ENCODE measurements at regions not wholly inside any gene's neighbourhood (a gene's known extent, or its start where the extent isn't known, plus 50 kb on each side); places are given as distances from the start of the nearest gene placed in this dataset.
"Not testable (repeated sequence)": the region's sequence is repeated elsewhere in the genome, so short reads cannot be mapped to it uniquely, and the experiment has no call there.

DNA sequence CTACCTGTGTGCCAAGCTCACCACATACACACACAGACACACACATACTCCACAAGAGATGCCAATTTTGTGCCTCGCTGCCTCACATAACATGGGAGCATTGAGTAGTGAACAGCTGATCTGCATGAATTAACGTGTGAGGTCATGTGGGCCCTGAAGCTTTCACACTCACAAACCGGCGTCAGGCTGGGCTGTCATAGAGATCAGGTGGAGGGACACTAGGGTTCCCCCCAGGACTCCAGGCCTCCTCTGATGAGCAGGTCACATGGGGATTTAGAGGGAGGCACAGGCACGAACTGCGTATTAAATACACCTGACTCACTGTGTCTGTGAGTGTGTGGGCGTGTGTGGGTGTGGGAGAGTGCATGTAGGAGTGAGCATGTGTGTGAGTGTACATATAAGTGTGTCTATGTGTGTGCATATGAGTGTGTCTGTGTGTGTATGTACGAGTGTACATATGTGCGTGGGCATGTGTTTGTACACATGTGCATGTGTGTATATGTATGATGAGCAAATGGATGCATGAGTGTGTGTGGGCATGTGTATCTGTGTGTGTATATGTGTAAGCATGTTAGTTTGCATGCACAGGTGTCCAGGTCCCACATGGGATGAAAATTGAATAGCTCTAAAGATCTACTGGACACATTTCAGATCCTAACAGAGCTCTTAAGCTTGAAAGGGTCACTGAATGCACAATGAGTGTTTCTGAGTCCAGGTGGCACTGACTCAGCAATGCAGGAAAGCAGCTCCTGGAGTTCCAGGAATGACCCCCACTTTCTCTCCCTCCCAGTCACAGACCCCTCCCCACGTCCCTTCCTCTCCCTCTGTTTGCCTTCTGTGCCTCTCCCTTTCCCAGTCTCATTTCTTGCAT lies 336.6 kb downstream of the PREX1 start:
- no peak for DNase-seq (ENCODE audit: low spot score)

DNA sequence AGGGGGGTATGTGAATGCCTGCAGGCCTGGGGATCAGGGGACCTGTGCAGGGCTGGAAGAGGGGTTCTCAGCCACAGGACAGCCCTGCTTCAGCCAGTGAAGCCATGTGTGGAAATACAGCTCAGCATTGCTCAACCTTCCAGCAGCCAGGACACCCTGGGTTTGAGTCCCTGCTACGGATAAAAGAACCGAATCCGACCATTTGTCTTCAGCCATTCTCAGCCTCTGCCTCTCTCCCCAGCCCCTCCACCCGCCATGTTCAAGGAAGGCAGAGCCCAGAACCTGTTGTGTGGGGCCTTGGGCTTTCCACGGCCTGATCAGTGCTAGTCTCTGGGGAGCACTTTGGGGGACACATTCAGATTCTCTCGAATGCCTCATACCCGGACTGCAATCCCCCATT lies 337.5 kb downstream of the PREX1 start:
- DNase-seq (ENCODE audit: low spot score) = not testable (repeated sequence)

DNA sequence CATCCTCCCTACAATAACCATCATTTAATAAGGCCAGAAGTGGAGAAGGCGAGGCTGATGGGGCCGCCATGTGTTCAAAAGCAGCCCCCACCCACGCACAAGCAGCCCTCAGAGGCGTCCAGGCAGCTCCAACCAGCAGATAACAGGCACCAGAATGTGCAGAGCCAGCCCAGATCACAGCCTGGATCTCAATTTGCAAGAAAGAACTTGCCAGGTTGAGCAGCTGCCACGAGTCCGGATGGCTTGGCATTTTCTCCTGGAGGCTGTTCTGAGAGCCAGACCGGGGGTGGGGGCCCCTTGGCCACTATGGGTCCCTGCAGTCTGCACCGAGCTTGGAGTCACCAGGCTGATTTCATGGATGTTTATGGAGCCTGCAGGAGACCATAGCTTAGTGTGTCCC lies 338.1 kb downstream of the PREX1 start:
- peak; percentile 44 for DNase-seq (ENCODE audit: low spot score)

DNA sequence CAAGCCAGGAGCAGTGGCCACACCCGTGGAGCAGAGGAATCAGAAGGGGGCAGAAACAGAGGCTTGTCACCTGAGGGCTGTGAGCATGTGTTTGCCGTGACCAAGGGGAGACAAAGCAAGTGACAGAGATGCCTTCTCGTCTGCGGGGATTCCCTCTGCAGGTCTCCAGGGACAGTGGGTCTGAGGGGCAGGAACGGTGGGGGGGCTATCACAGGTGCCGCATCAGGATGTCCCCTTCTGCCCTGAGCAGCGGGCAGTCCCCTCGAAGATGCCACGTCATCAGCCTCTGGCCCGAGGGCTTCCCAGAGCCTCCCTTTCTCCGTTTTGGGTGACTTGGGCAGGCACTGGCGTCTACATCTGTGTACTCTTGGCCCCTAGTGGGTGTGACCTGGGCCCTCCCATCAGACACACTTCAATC lies 338.7 kb downstream of the PREX1 start:
- no peak for DNase-seq (ENCODE audit: low spot score)

DNA sequence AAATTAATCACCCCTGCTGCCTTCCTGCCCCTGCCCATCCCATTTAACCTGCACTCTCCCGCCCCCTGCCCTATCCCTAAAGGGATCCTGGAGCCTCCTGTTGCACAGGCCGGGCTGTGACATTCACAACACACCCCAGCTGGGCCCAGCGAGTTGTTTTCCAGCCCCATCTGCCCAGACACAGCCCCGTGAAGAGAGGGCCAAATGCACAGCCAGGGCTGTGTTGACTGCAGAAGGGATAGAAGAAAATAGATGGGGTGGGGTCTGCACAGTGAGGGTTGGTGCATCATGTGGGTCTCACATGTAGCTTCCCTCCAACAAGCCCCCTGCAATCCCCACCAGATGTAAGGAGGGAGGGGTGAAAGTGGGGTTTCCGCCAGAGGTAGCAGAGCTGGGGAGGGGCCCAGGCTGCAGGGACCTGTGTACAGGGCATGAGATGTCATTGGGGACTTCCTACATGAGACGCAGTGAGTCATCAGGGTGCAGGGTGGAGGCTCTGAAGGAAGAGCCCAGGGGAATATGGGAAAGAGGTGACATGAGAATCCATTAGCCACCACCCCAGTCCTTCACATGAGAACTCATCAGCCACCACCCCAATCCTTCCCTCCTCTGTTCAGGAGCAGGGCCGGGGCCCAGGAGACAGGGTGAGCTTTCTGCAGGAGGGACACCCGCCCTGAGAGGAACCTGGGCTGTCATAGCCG lies 339.3 kb downstream of the PREX1 start:
- DNase-seq (ENCODE audit: low spot score) = not testable (repeated sequence)

DNA sequence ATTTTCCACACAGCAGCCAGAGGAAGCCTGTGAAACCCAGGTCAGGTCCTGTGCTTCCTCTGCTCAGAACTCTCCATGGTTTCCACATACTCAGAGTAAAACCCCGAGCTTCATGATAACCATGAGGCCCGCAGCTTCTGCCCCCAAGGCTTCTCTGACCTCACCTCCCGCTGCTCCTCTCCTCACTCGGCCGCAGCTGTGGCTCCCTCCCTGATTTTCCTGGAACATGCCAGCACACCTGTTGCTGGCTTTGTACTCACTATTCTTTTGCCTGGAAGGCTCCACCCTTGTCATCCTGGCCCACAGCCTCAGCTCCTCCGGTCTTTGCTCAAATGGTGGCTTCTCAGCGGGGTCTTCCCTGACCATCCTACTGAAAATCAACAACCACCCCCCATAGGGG lies 341.7 kb downstream of the PREX1 start:
- DNase-seq (ENCODE audit: low spot score) = no peak

DNA sequence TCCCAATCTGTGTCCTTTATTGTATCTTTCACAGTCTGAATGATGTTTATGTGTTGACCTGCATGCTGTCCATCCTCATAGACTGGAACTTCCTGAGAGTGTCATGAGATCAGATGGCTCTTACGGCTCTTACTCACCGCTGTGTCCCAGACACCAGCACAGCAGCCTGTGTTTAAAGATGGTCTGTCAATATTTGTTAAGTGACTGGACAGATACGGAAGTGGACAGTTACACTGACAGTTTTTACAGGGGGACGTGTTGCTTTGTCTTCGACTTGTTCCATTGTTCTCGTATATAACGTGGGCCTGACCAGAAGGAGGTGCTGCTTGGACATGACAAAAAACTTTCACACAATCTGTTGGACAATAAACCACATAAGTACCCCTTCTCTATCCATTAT lies 342.6 kb downstream of the PREX1 start:
- not testable (repeated sequence) for DNase-seq (ENCODE audit: low spot score)

DNA sequence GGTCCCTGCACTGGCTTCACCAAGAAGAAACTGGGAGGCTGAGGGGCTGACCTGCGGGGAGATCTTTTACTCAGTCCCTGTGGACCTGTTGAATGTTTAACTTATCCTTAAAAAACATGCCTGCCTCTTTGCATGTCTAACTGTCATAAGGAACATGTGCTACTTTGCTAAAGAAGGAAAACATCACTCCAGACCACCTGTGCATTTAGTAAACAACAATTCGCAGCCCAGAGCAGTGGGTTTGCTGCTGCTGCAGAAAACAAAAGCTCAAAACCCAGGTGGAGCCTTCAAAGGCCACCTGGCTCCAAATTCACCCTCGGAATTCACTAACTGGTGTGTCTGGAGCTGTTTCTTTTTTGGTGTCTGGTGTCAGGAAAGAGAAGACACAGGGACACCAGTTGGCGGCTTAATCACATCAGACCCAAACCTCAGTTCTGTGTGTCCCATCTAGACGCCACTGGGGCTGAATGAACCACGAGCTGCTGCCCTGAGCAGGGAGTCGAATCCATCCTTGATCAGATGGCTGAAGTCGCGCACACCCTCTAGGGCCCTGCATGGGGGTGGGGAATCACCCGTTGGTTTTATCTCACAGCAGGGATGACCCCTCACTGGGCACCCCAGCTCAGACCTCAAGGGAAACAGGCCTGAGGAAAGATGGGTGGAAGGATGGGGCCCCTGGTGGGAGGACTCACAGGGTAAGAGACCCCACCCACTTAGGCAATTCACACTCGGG lies 344.3 kb downstream of the PREX1 start:
- DNase-seq (ENCODE audit: low spot score) = no peak

DNA sequence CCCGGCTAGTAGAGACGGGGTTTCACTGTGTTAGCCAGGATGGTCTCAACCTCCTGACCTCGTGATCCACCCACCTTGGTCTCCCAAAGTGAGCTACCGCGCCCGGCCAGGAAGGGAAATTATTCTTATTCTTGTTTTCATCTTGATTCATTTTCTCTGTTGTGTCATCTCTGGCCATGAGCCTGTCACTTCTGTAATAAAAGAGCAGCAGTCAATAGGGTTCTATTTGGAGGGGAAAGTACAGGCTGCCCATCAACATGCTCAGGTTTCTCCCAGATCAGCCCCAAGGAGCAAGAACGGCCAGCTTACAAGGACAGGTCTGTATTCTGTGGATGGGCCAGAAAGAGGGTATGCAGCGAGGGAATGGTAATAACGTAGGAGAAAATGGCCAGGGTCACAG lies 345.0 kb downstream of the PREX1 start:
- no peak for DNase-seq (ENCODE audit: low spot score)

DNA sequence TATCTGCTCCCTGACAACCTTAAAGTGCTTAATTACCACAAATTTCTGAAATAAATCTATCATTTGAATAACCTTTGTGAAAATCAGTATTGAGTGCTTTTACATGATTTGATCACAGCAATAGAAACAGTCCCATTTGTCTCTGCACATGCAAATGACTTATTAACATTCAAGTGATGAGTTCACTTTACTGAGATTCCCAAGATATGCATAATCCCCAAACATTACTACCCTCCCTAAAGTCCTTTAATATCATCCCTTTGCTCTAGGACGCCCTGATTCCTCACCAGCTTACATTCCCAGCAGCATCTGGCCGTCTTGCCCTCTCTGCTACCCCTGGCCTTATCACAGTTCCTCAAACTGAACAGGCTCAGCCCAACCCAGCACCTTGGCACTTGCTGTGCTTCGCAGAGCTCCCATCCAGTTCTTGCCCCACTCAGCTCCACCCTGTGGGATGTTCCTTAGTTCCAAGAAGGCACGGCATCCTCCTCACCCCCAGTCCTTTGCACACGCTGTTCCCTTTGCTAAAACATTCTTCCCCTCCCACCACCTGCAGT lies 347.5 kb downstream of the PREX1 start:
- DNase-seq (ENCODE audit: low spot score) = no peak

DNA sequence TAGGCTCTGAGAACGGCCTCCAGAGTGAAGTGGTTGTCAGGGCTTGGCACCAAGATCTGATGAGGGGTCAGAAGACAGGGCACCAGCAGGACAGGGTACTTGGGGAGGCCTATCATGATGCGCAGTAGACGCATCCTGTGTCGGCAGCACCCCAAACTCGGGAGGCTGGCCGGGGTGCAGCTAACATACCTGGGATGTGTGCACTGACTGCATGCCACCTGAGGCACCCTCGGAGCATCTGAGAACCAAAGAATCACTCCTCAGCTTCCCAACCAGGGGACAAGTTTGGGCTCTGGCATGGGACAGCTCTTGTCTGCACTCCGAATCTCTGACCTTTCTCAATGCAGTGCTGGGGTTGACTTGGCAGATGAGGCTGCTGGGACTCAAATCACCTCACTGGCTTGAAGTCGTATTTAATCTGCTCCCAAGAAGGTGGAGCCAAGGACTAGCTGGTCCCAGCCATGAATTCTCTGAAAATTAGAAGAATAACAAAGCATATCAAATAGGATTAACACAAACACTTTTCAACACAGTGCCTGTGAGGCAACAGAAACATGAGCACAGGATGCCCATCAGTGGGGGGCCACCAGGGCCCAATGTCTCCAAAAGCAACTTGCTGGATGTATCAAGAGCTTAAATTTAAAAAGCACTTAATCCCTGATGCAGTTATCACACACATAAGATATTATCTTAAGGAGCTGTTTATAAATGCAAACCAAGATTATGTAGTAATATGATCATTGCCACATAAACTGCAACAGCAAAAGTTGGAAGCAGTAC lies 348.8 kb downstream of the PREX1 start:
- DNase-seq (ENCODE audit: low spot score) = no peak

DNA sequence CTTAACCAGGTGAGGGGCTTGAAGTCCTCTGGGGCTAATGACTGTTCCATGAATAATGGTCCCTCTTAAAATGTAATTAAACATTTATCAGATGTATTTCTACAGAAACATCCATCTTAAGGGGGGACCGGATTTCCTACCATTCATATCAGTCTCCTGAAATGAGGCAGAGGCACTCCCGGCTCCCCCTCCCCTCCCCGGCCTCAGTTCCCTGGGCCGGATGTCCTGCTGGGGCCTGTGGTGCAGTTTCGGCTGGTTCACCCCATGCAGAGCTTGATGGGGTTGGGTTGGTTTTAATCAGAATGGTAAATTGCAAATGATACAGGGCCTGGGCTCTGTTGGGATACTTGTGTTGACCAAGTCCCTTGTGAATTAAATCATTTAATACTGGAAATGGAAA lies 349.4 kb downstream of the PREX1 start:
- no peak for DNase-seq (ENCODE audit: low spot score)

DNA sequence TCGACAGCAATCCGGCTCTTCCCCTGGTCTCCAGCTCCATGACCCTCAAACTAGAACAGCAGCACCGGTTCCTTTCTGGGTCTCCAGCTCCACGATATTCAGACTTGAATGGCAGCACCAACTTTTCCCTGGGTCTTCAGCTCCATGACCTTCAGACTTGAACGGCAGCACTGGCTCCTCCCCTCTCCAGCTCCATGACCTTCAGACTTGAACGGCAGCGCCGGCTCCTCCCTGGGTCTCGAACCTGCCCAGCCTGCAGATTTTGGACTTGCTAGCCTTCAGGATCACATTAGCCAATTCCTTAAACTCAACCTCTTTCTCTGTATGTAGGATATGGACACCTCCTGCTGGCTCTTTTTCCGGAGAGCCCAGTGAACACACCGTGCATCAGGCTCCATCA lies 350.9 kb downstream of the PREX1 start:
- no peak for DNase-seq (ENCODE audit: low spot score)

DNA sequence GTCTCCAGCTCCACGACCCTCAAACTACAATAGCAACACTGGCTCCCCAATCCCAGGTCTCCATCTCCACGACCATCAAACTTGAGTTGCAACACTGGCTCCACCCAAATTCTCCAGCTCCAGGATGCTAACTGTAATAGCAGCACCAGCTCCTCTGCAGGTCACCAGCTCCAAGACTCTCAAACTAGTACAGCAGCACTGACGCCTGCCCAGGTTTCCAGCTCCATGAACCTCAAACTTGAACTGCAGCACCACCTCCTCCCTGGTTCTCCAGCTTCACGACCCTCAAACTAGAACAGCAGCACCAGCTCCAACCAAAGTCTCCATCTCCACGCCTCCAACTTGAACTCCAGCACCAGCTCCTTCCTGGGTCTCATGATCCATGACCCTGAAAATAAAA lies 353.8 kb downstream of the PREX1 start:
- DNase-seq (ENCODE audit: low spot score) = no peak

DNA sequence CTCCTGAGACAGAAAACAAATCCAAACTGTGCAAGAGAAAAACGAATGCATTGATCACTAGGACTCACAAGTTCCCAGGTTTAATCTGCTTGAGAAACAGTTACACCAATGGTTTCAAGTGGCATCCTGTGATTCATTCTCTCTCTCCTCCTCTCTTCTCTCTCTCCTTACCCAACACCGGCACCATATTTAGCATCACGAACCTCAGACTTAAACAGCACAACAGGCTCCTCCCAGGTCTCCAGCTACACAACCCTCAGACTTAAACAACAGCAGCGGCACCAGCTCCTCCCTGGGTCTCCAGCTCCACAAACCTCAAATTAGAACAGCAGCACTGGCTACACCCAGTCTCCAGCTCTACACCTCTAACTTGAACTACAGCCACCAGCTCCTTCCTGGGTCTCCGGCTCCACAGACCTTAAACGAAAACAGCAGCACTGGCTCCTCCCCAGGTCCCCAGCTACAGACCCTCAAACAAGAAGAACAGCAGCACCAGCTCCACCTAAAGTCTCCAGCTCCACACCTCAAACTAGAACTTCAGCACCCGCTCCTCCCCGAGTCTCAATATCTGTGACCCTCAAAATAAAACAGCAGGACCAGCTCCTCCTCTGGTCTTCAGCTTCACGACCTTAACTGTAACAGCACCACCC lies 355.9 kb downstream of the PREX1 start:
- DNase-seq (ENCODE audit: low spot score) = no peak

DNA sequence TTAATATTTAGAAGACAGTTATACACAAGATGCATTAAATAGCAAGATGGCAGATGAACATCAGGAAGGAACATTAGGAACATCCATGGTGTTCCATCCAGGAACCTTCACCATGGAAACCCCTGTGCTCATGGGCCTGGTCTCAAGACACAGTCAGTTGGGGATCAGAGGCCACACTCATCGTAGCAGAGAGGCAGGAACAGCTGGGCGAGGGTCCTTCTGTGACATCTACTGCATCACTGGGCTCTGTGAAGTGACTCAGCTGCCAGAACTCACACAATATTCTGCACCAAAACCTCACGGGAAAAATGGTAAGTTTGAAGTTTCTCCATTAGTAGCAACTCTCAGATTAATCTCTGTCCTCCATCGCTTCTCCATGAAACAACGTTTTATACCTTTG lies 356.6 kb downstream of the PREX1 start:
- no peak for DNase-seq (ENCODE audit: low spot score)

DNA sequence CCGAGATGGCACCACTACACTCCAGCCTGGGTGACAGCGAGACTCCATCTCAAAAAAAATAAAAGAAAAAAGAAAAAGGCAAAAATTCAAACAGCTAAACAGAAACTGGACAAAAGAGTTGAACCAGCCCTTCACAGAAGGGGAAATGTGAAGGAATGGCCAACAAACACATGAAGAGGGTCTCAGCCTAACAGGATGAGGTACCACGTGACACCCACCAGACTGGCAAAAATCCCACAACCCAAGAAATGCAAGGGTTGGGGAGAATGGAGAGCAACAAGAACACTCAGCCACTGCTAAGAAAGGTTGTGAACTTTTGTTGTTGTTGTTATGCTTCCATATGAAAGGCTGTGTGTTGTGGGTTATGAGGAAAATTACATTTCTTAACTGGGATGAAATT lies 357.7 kb downstream of the PREX1 start:
- no peak for DNase-seq (ENCODE audit: low spot score)

DNA sequence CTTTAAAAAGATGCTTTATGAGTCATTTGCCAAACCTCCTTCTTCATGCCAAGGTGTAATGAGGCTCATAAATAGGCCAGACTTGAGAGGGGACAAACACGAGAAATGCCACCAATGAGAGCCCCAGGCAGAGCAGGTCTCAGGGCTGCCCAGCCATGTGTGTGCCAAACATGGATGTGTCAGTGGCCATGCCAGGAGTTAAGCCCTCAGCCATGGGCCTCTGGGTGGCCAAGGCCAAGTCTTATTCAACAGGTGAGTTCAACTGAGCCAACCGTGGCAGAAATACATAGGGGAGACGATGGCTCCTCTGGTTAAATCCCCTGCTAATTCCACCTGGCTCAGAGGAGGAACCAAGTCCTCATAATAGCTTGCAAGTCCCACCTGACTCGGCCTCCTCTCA lies 358.8 kb downstream of the PREX1 start:
- DNase-seq (ENCODE audit: low spot score) = no peak

DNA sequence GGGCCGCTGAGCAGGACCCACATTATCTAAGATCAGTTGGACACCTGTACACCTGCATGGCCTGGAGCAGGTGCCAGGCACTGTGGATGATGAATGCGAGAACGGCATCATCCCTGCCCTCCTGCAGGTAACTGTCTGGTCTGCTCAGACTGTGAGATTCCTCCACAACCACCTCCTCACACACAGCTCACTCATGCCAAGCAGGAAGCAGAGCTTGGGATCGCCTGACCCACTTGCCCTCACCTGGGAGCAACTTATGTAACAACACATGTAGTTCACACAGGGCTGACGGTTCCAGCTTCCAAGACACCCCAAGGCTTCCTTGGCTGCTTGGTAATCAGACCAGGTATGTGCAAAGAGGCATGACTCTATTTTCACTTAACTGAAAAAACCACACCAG lies 359.2 kb downstream of the PREX1 start:
- DNase-seq (ENCODE audit: low spot score) = no peak

DNA sequence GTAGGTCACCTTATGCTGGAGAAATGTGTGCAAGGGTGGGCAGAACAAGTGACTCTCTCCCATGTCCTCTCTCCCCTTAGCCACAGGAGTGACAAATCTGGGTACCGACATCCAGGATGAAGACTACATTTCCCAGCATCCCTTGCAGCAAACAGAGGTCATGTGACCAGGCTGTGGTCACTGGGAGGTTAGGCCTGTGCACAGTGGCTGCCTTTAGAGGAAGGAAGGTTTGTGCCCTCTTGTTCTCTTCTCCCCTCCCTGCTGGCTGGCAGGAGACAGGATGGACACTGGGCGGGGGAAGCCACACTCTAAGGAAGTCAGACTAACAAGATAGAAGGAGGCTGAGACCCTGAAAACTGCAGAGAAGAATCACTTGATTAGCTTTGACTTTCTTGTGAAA lies 360.2 kb downstream of the PREX1 start:
- DNase-seq (ENCODE audit: low spot score) = no peak

DNA sequence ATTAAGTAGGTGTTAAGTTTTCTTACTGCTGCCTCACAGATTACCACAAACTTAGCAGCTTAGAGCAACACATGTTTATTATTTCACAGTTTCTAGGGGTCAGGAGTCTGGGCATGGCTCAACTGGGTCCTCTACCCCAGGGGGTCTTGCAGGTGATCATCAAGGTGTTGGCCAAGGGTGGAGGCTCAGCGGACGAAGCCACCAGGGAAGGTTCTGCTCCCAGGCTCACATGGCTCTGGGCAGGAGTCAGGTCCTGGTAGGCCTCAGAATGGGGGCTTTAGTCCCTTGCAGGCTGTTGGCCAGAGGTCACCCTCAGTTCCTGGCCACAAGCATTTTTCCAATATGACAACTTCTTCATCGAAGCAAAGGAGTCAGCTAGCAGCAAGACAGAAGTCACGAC lies 362.5 kb downstream of the PREX1 start:
- DNase-seq (ENCODE audit: low spot score) = no peak
